ENCODE measurements at regions not wholly inside any gene's neighbourhood (a gene's known extent, or its start where the extent isn't known, plus 50 kb on each side); places are given as distances from the start of the nearest gene placed in this dataset.

GRCh38 chr7:10418985-10419384, 554.7 kb upstream of the PHF14 start:
- no peak for TF ChIP-seq POLR2A (IDR thresholded peaks at IDR 0.05)
- TF ChIP-seq CTCF (IDR thresholded peaks at IDR 0.05), result no peak
- no peak for TF ChIP-seq EP300 (IDR thresholded peaks at IDR 0.05)
- TF ChIP-seq POLR2AphosphoS5 (IDR thresholded peaks at IDR 0.05), result no peak

All from upper lobe of left lung (tissue), 4 donors.